SKM-1 (cell line): ENCODE measurements at regions not wholly inside any gene's neighbourhood (a gene's known extent, or its start where the extent isn't known, plus 50 kb on each side); places are given as distances from the start of the nearest gene placed in this dataset.
A peak's percentile ranks its signal among the peaks of the same experiment; 100 is the strongest.
"Not testable (repeated sequence)": the region's sequence is repeated elsewhere in the genome, so short reads cannot be mapped to it uniquely, and the experiment has no call there.

Source experiments
- DNase-seq: peaks from one replicate; lab custom pipeline; 2025; ENCODE audit not compliant: unreplicated experiment; lab: John Stamatoyannopoulos, UW

- DNase-seq = no peak
Measured at GRCh38 chr10:63675171-63675570, 154.0 kb downstream of the REEP3 start.

GRCh38 chr10:63677001-63677400 lies 155.8 kb downstream of the REEP3 start:
- DNase-seq = no peak

GRCh38 chr10:63680545-63680944 lies 159.3 kb downstream of the REEP3 start:
- not testable (repeated sequence) for DNase-seq

GRCh38 chr10:63681993-63682697 lies 160.9 kb downstream of the REEP3 start:
- DNase-seq = no peak

GRCh38 chr10:63682698-63683052 lies 161.5 kb downstream of the REEP3 start:
- not testable (repeated sequence) for DNase-seq

- DNase-seq = no peak
Measured at GRCh38 chr10:63683223-63683622, 162.0 kb downstream of the REEP3 start.

- no peak for DNase-seq
Measured at GRCh38 chr10:63683686-63684085, 162.5 kb downstream of the REEP3 start.

- DNase-seq = no peak
Measured at GRCh38 chr10:63684257-63684936, 163.2 kb downstream of the REEP3 start.

- no peak for DNase-seq
Measured at GRCh38 chr10:63689768-63690167, 168.6 kb downstream of the REEP3 start.

- no peak for DNase-seq
Measured at GRCh38 chr10:63692220-63692896, 171.2 kb downstream of the REEP3 start.

- not testable (repeated sequence) for DNase-seq
Measured at GRCh38 chr10:63693021-63693420, 171.8 kb downstream of the REEP3 start.

- DNase-seq = no peak
Measured at GRCh38 chr10:63696205-63696604, 175.0 kb downstream of the REEP3 start.

- DNase-seq = no peak
Measured at GRCh38 chr10:63697956-63698786, 177.0 kb downstream of the REEP3 start.

GRCh38 chr10:63698787-63699150 lies 177.6 kb downstream of the REEP3 start:
- no peak for DNase-seq

- no peak for DNase-seq
Measured at GRCh38 chr10:63699785-63700613, 178.8 kb downstream of the REEP3 start.

- DNase-seq = no peak
Measured at GRCh38 chr10:63700631-63701156, 179.5 kb downstream of the REEP3 start.

- DNase-seq = no peak
Measured at GRCh38 chr10:63702092-63702491, 180.9 kb downstream of the REEP3 start.

- DNase-seq = peak; percentile 97
Measured at GRCh38 chr10:63703113-63703670, 182.0 kb downstream of the REEP3 start.

- DNase-seq = no peak
Measured at GRCh38 chr10:63703740-63704345, 182.6 kb downstream of the REEP3 start.
